Stomach smooth muscle (tissue), 2 donors: ENCODE measurements at regions not wholly inside any gene's neighbourhood (a gene's known extent, or its start where the extent isn't known, plus 50 kb on each side); places are given as distances from the start of the nearest gene placed in this dataset.

Source experiments
- H3K27ac ChIP-seq: one replicate; pipeline ENCODE4 v1.7.0; 2013; ENCODE audit warnings: mild to moderate bottlenecking, low read length, inconsistent platforms
- H3K27me3 ChIP-seq, 2 donors: one replicate each; pipeline ENCODE4 v1.7.0; 2013; ENCODE audit warnings: low read length in 2 of 2; ENCODE audit not compliant: insufficient read depth in 2 of 2, control insufficient read depth in 1 of 2
- H3K36me3 ChIP-seq, 2 donors: one replicate each; pipeline ENCODE4 v1.7.0; 2013; ENCODE audit warnings: low read length in 2 of 2; ENCODE audit not compliant: control insufficient read depth in 2 of 2, insufficient read depth in 2 of 2
- H3K4me1 ChIP-seq: one replicate; pipeline ENCODE4 v1.7.0; 2013; ENCODE audit warnings: low read length; ENCODE audit not compliant: control insufficient read depth, insufficient read depth
- H3K4me3 ChIP-seq, 2 donors: one replicate each; pipeline ENCODE4 v1.7.0; 2013; ENCODE audit warnings: low read length in 2 of 2
- H3K9ac ChIP-seq, 2 donors: one replicate each; pipeline ENCODE4 v1.7.0; 2013; ENCODE audit warnings: low read length in 2 of 2, mild to moderate bottlenecking in 1 of 2
- H3K9me3 ChIP-seq, 2 donors: one replicate each; pipeline ENCODE4 v1.7.0; 2013; ENCODE audit warnings: low read length in 2 of 2; ENCODE audit not compliant: control insufficient read depth in 2 of 2
- donor health status: healthy.
- donor health status: Pancreatic carcinoma.

DNA sequence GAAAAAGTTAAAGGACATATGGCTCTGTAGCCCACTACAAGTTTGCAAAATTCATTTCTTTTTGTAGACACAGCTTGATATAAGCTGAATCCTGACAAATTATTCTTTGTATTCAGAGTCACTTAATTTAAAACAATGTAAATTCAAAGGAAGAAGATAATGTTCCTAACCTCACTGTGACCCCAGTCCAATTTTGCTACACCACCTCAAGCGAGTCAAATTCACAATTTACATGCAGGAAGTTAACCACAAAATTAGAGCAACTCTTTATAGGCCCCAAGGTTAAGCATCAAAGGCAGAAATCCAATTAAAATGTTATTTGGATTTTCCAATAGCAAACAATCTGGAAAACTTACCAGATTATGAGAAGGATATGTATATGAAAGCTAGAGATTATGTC, 119.5 kb upstream of the CNTN6 start:
- H3K36me3 ChIP-seq: no peaks in the 10 kb centered on the region
- H3K9ac ChIP-seq: no peak overlapping the region
- no peak overlapping the region for H3K4me3 ChIP-seq
- peaks cover 0 to 6% of the 10 kb centered on the region in 2 donors for H3K9me3 ChIP-seq
- no peak overlapping the region for H3K27ac ChIP-seq
- no peaks in the 10 kb centered on the region for H3K4me1 ChIP-seq
- H3K27me3 ChIP-seq: no peaks in the 10 kb centered on the region

DNA sequence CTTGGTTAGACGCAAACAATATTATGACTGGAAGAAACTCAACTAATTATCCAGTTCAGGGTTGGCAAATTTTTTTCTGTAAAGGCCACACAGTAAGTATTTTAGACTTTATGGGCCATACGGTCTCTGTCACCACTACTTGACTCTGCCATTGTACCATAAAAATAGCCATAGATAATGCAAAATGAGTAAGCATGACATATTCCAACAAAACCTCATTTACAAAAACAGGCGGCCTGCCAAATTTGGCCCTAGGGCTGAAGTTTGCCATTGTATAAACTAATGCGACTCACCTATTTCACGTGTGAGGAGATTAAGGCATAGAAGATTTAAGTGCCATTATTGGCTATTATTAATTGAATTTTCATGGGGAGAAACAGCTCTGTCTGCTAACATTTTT, 116.8 kb upstream of the CNTN6 start:
- Histone ChIP-seq H3K9me3 (peaks cover 0 to 6% of the 10 kb centered on the region in 2 donors), H3K27ac (no peak overlapping the region), H3K4me3 (no peak overlapping the region), H3K27me3 (no peaks in the 10 kb centered on the region), H3K9ac (no peak overlapping the region), H3K4me1 (no peaks in the 10 kb centered on the region), H3K36me3 (no peaks in the 10 kb centered on the region)

DNA sequence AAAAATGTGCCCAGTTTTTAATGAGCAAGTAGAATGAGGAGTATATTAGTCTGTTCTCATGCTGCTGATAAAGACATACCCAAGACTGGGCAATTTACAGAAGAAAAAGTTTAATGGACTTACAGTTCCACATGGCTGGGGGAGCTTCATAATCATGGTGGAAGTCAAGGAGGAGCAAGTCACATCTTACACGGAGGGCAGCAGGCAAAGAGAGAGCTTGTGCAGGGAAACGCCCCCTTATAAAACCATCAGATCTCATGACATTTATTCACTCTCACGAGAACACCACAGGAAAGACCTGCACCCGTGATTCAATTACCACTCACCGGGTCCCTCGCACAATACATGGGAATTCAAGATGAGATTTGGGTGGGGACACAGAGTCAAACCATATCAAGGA, 111.7 kb upstream of the CNTN6 start:
- Histone ChIP-seq H3K4me1 (no peaks in the 10 kb centered on the region), H3K27ac (no peak overlapping the region)

DNA sequence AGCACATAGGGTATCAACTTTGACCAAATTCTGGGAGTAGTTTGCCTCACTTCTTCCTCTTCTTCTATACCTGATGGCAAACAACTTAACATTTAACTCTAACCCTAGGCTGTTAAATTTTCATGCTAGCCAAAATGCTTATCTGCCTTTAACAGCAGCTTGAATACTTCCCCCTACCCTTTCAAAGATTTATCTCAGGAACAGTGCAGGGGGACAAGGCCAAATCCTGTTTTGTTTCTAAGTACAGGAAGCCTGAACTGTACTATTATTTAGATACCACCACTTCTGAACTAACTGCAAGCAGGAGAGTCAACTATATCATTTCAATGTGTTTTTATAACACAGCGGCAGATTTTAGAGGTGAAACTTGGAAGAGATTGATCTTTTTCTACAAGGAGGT, 104.0 kb upstream of the CNTN6 start:
- no peak overlapping the region for H3K4me3 ChIP-seq
- no peaks in the 10 kb centered on the region for H3K27me3 ChIP-seq
- no peaks in the 10 kb centered on the region for H3K9me3 ChIP-seq
- H3K36me3 ChIP-seq: no peaks in the 10 kb centered on the region
- no peak overlapping the region for H3K9ac ChIP-seq
- H3K4me1 ChIP-seq: no peaks in the 10 kb centered on the region
- H3K27ac ChIP-seq: no peak overlapping the region

More for the DNA sequence above, 111.7 kb upstream of the CNTN6 start:
- no peaks in the 10 kb centered on the region for H3K9me3 ChIP-seq
- no peak overlapping the region for H3K4me3 ChIP-seq
- H3K36me3 ChIP-seq: no peaks in the 10 kb centered on the region
- no peaks in the 10 kb centered on the region for H3K27me3 ChIP-seq
- no peak overlapping the region for H3K9ac ChIP-seq

DNA sequence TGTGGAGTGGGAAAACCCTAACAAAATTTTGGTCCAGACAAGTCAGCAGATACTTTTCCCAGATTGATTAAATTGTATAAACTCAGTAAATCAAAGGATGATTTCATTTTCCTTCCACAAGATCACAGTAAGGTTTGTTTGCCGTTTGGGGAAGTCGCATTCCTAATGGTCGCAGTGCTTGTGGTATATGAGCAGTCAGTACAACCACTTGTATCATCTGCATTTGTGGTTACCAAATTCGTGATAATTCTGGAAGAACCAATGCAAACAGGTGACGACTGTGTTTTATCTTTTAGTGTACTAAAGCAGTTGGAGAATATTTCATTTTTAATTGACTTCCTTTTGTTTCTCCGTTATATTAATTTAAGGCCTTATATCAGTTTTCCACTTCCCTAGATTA, 100.0 kb upstream of the CNTN6 start:
- no peak overlapping the region for H3K9ac ChIP-seq
- no peaks in the 10 kb centered on the region for H3K9me3 ChIP-seq
- no peaks in the 10 kb centered on the region for H3K27me3 ChIP-seq
- H3K27ac ChIP-seq: no peak overlapping the region
- no peak overlapping the region for H3K4me3 ChIP-seq
- H3K4me1 ChIP-seq: no peaks in the 10 kb centered on the region
- no peaks in the 10 kb centered on the region for H3K36me3 ChIP-seq

DNA sequence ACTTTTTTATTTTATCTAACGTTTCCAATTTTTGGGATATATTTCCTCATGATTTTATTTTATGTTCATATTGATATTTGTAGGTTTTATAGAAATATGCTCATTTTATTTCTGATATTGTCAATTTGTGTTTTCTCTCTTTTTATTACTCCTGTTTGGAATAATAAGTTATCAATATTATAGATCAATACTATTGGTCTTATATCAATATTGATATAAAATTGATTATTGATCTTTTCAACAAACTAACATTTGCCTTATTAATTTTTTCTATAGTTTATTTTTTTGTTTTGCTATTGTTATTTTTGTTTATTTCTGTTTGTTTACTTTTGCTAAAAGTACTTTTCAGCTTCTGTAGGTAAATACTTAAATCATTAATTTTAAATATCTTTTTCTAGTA, 90.8 kb upstream of the CNTN6 start:
- no peaks in the 10 kb centered on the region for H3K36me3 ChIP-seq
- no peaks in the 10 kb centered on the region for H3K27me3 ChIP-seq
- H3K27ac ChIP-seq: no peak overlapping the region
- H3K4me3 ChIP-seq: no peak overlapping the region
- H3K9ac ChIP-seq: no peak overlapping the region
- no peaks in the 10 kb centered on the region for H3K9me3 ChIP-seq
- no peaks in the 10 kb centered on the region for H3K4me1 ChIP-seq

DNA sequence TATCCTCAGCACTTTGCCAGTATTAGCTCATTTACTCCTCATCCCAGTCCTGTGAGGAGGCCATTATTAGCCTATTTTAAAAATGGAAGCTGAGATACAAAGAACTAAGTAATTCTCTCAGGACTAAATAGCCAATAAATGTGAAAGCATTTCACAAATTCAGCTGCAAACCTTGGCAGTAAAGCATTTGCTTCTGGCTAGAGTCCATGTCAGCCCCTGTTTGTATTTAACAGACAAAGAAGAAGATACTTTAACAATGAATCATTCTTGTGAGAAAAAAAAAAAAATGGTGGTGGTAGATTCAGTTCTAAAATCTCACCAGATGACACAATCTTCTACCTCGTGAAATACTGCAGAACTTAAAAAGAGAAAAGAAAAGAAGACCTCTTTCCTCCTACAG, 85.0 kb upstream of the CNTN6 start:
- H3K4me1 ChIP-seq: no peaks in the 10 kb centered on the region
- H3K9ac ChIP-seq: no peak overlapping the region
- no peak overlapping the region for H3K27ac ChIP-seq
- H3K27me3 ChIP-seq: no peaks in the 10 kb centered on the region
- H3K9me3 ChIP-seq: no peaks in the 10 kb centered on the region
- no peaks in the 10 kb centered on the region for H3K36me3 ChIP-seq
- no peak overlapping the region for H3K4me3 ChIP-seq

DNA sequence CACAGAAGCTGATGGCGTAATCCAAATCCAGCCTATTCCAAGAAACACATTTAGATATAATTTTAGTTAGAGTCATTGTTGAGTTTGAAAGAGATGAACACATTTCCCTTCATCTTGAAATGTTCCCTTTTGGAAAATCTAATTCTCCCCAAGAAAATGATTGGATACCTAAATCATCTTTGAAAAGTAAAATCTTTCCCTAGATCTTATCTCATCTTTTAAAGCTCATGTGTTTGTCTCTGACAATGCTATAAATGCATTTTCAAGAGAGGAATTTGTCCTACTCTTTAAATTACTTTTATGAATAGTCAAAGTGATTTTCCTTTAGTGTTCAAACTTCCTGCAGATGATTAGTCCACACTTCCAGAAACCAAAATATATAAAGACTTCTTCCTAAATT, 82.6 kb upstream of the CNTN6 start:
- Histone ChIP-seq H3K27ac (no peak overlapping the region), H3K27me3 (no peaks in the 10 kb centered on the region), H3K9ac (no peak overlapping the region), H3K36me3 (no peaks in the 10 kb centered on the region), H3K4me3 (no peak overlapping the region), H3K9me3 (no peaks in the 10 kb centered on the region), H3K4me1 (no peaks in the 10 kb centered on the region)

DNA sequence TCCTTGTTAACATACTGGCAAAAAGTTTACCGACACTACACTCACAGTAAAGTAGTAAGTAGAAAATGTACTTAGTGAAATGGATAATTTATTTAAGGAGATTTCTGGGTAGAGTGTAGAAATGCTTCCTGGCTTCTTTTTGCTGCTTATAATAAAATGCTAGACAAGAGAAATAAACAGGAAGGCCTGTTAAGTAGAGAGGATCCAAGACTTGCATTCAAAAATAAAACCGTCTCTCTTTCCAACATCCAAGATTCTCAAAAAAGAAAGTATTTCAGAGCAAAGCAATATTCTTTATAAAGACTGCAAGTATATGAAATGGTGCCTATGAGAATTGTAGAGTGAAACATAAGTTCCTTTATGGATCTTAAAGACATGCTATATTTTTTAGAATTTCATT, 77.0 kb upstream of the CNTN6 start:
- H3K9ac ChIP-seq: no peak overlapping the region

DNA sequence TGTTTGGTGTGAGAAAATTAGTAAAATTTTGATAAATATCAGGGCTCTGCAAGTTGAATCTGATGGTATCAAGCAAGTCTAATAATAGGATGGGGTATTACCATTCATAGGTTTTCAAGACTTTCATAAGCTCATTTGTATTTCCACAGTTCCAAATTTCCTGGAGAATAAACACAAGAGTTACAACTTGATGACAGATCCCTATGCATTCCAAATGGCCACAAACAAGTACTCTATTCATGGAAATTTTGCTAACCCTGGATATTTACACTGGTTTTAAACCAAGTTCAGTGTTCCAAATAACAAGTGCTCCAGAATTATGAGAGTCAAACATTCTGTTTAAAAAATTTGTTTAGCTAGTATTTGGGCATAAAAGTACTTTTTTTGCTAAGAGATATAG, 75.0 kb upstream of the CNTN6 start:
- no peaks in the 10 kb centered on the region for H3K36me3 ChIP-seq

More for the DNA sequence above, 77.0 kb upstream of the CNTN6 start:
- Histone ChIP-seq H3K9me3 (peaks cover 0 to 4% of the 10 kb centered on the region in 2 donors), H3K4me3 (no peak overlapping the region), H3K27ac (no peak overlapping the region), H3K27me3 (no peaks in the 10 kb centered on the region), H3K36me3 (no peaks in the 10 kb centered on the region), H3K4me1 (no peaks in the 10 kb centered on the region)

DNA sequence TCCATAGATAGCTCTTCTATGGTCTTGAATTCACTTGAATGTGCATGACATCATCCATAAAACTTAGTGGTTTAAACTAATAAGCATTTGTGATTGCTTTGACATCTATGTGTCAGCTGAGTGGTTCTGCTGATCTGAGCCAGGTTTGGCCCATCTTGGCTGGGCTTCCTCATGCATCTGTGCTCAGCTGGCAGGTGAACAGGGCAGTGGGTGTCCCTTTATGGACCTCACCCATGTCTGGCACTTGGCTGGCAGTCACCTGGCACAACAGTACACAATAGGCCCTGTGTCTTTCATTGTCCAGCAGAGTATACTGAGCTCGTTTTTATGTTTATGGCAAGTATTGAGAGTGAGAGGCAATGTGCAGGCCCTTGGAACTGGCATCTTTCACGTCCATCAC, 73.7 kb upstream of the CNTN6 start:
- Histone ChIP-seq H3K27me3 (no peaks in the 10 kb centered on the region), H3K36me3 (no peaks in the 10 kb centered on the region), H3K4me1 (no peaks in the 10 kb centered on the region), H3K9ac (no peak overlapping the region), H3K4me3 (no peak overlapping the region), H3K9me3 (peaks cover 0 to 4% of the 10 kb centered on the region in 2 donors), H3K27ac (no peak overlapping the region)

More for the DNA sequence above, 75.0 kb upstream of the CNTN6 start:
- Histone ChIP-seq H3K9me3 (peaks cover 0 to 4% of the 10 kb centered on the region in 2 donors), H3K9ac (no peak overlapping the region), H3K27ac (no peak overlapping the region), H3K4me1 (no peaks in the 10 kb centered on the region), H3K27me3 (no peaks in the 10 kb centered on the region), H3K4me3 (no peak overlapping the region)
